ENCODE measurements at regions not wholly inside any gene's neighbourhood (a gene's known extent, or its start where the extent isn't known, plus 50 kb on each side); places are given as distances from the start of the nearest gene placed in this dataset.

- TF ChIP-seq CTCF (conservative IDR thresholded peaks at IDR 0.05; ENCODE audit: low read depth, low read length) (no peak), EZH2 (IDR thresholded peaks at IDR 0.05; ENCODE audit: low read length, unreplicated experiment) (no peak), EZH2phosphoT487 (IDR thresholded peaks at IDR 0.05; ENCODE audit: borderline replicate concordance, low read length) (no peak)
Measured at GRCh38 chr15:79176151-79176550, 85.6 kb upstream of the RASGRF1 start.
